Subcutaneous abdominal adipose tissue (tissue), 5 donors: ENCODE measurements at regions not wholly inside any gene's neighbourhood (a gene's known extent, or its start where the extent isn't known, plus 50 kb on each side); places are given as distances from the start of the nearest gene placed in this dataset.
A peak's percentile ranks its signal among the peaks of the same experiment; 100 is the strongest.
"Not testable (repeated sequence)": the region's sequence is repeated elsewhere in the genome, so short reads cannot be mapped to it uniquely, and the experiment has no call there.

Source experiments
- H3K27ac ChIP-seq: one replicate; pipeline ENCODE4 v1.7.0; 2013; ENCODE audit warnings: low read depth, mild to moderate bottlenecking, inconsistent platforms, low read length, moderate library complexity
- H3K27me3 ChIP-seq, 5 donors: one replicate each; pipeline ENCODE4 v1.7.0; 2013; ENCODE audit warnings: low read length in 5 of 5, inconsistent platforms in 1 of 5; ENCODE audit not compliant: control insufficient read depth in 5 of 5, insufficient read depth in 4 of 5
- H3K36me3 ChIP-seq, 5 donors: one replicate each; pipeline ENCODE4 v1.7.0; 2013; ENCODE audit warnings: low read length in 5 of 5; ENCODE audit not compliant: control insufficient read depth in 5 of 5, insufficient read depth in 5 of 5
- H3K4me1 ChIP-seq, 5 donors: one replicate each; pipeline ENCODE4 v1.7.0; 2013; ENCODE audit warnings: low read length in 5 of 5, mild to moderate bottlenecking in 3 of 5, moderate library complexity in 1 of 5; ENCODE audit not compliant: control insufficient read depth in 5 of 5, insufficient read depth in 5 of 5
- H3K4me3 ChIP-seq, 5 donors: one replicate each; pipeline ENCODE4 v1.7.0; 2013; ENCODE audit warnings: low read length in 5 of 5, low read depth in 1 of 5
- H3K9ac ChIP-seq, 5 donors: one replicate each; pipeline ENCODE4 v1.7.0; 2013; ENCODE audit warnings: low read length in 5 of 5, mild to moderate bottlenecking in 4 of 5, moderate library complexity in 3 of 5
- H3K9me3 ChIP-seq, 5 donors: one replicate each; pipeline ENCODE4 v1.7.0; 2013; ENCODE audit warnings: low read length in 5 of 5; ENCODE audit not compliant: control insufficient read depth in 5 of 5
- donor health status: healthy.
- donor health status: healthy.
- donor health status: healthy.
- donor health status: healthy.
- donor health status: healthy.

DNA sequence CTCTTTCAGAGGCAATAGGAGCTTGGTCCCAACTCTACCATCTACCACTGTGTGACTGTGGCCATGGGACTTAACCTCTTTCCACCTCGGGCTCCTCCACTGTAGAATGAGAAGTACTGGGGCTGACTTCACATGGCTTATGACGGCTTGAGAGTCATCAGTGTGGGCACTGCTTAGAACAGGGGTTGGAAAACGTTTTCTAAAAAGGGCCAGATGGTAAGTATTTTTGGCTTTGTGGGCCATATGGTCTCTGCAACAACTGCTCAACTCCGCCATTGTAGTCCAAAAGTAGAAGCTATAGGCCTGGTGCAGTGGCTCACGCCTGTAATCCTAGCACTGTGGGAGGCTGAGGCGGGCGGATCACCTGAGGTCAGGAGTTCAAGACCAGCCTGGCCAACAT, 69.2 kb upstream of the LTA4H start:
- no peak overlapping the region for H3K4me3 ChIP-seq
- H3K9ac ChIP-seq, result no peak overlapping the region
- H3K4me1 ChIP-seq, result peaks cover 0 to 45% (median 5%) of the 10 kb centered on the region in 5 donors
- no peaks in the 10 kb centered on the region for H3K9me3 ChIP-seq
- no peaks in the 10 kb centered on the region for H3K27me3 ChIP-seq
- no peaks in the 10 kb centered on the region for H3K36me3 ChIP-seq
- H3K27ac ChIP-seq, result no peak overlapping the region

DNA sequence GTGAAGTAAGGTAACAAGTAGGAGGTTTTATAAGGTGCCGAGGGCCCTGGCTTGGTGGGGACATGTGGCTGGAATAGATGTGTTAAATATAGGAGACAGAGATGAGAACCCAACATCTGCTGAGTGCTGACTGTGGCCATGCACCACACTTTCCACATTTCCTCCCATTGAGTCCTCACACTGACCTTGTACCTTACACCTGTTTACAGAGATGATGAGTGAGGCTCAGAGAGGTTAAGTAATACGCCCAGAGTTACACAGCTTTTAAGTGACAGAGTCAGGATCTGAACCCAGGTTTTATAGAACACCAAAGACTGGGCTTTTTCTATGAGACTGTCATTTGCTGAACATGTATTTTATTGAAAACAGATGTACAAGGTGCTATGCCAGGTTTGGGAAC, 70.8 kb upstream of the LTA4H start:
- Histone ChIP-seq H3K27me3 (no peaks in the 10 kb centered on the region), H3K9me3 (no peaks in the 10 kb centered on the region), H3K36me3 (no peaks in the 10 kb centered on the region), H3K27ac (no peak overlapping the region), H3K4me3 (no peak overlapping the region), H3K4me1 (peaks cover 0 to 34% (median 5%) of the 10 kb centered on the region in 5 donors), H3K9ac (no peak overlapping the region)

DNA sequence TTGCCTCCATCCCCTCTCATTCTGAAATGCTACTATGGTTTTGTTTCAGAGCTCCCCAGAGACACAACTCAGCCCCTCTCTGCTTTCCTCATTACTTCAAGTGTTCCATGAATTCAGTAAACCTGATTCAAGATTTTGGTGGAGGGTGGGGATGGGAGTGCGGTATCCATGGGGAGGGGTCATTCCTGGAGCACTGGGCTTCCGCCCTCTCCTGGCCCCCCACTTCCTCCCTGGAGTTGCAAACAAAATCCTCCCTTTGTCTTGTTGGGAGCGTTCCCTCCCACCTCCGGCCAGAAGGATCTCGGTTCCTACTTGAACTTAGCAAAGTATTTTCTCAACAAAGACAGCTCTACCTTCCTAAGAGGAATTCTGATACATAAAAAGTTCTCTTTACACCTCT, 71.8 kb upstream of the LTA4H start:
- Histone ChIP-seq H3K27ac (peak overlapping the region; percentile 64), H3K4me1 (peaks cover 0 to 33% (median 5%) of the 10 kb centered on the region in 5 donors), H3K9me3 (no peaks in the 10 kb centered on the region), H3K36me3 (no peaks in the 10 kb centered on the region), H3K9ac (no peak overlapping the region), H3K4me3 (no peak overlapping the region), H3K27me3 (no peaks in the 10 kb centered on the region)

DNA sequence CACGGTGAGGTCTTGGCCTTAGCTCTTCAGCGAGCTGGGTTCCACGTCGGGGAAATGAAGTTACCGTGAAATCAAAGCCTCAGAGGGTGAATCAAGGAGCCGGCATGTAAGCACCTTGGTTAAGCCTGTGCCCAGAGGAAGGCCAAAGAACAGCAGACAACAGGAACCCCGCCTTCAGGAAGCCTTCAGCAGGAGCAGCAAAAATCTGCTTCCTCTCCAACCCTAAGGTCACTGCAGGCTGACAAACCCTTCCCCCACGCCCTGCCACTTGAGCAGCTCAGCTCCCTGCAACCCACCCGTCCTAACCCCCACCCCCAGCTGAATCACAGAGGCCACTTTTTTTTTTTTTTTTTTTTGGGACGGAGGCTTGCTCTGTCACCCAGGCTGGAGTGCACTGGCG, 72.9 kb upstream of the LTA4H start:
- Histone ChIP-seq H3K27ac (peak overlapping the region; percentile 64), H3K36me3 (no peaks in the 10 kb centered on the region), H3K4me1 (peaks cover 0 to 31% (median 1%) of the 10 kb centered on the region in 5 donors), H3K9ac (peak overlapping the region in 1 of 5 donors; percentile 17), H3K9me3 (no peaks in the 10 kb centered on the region), H3K27me3 (no peaks in the 10 kb centered on the region), H3K4me3 (no peak overlapping the region)

DNA sequence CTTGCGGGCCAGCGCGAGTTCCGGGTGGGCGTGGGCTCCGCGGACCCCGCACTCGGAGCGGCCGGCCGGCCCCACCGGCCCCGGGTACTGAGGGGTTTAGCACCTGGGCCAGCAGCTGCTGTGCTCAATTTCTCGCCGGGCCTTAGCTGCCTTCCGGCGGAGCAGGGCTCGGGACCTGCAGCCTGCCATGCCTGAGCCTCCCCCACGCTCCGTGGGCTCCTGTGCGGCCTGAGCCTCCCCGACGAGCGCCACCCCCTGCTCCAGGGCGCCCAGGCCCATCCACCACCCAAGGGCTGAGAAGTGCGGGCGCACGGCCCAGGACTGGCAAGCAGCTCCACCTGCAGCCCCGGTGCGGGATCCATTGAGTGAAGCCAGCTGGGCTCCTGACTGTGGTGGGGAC, 73.6 kb upstream of the LTA4H start:
- peaks cover 0 to 29% (median 0%) of the 10 kb centered on the region in 5 donors for H3K4me1 ChIP-seq
- H3K9ac ChIP-seq, H3K9me3 ChIP-seq, H3K36me3 ChIP-seq, H3K27me3 ChIP-seq, H3K4me3 ChIP-seq, H3K27ac ChIP-seq: not testable (repeated sequence)

DNA sequence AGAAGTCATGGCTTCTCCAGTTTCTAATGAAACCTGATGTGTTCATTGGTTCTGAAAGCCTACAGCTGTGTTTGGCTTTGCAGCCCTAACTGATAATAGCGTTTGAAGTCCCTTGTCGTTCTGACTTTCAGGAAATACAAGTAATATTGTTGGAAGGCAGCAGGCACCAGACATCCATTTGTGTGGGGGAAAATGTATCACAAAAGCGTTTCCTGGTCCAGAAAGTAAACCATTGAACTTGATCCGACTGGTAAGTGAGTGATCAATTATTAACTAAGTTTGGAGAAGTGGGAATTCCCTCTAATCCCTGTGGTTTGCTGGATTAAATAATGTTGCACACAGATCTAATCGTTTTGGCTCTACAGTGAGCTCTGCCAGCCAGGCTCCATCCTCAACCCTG, 77.3 kb upstream of the LTA4H start:
- Histone ChIP-seq H3K9me3 (no peaks in the 10 kb centered on the region), H3K4me1 (peaks cover 0 to 14% (median 0%) of the 10 kb centered on the region in 5 donors), H3K4me3 (no peak overlapping the region), H3K9ac (no peak overlapping the region), H3K27ac (no peak overlapping the region), H3K27me3 (no peaks in the 10 kb centered on the region), H3K36me3 (no peaks in the 10 kb centered on the region)

DNA sequence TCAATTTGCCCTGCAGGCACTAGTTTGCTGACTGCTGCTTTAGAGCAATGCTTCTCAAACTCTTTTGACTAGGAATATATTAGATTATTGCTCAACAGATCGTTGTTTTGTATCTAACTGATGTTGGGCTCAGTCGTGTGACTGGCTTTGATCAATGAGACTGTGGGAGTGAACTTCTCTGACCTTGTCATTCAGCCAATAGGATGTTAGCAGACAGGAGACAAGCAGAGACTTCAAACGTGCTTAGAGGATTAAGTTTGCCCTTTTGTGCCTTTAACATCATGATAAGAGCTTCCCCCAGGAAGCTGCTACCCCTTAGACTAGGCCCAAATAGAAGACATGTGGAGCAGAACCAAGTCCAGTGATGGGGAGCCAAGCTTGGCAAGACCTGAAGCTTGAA, 76.7 kb upstream of the ELK3 start:
- Histone ChIP-seq H3K4me3 (no peak overlapping the region), H3K4me1 (peaks cover 0 to 15% (median 5%) of the 10 kb centered on the region in 5 donors), H3K9me3 (no peaks in the 10 kb centered on the region), H3K9ac (no peak overlapping the region), H3K36me3 (no peaks in the 10 kb centered on the region), H3K27ac (no peak overlapping the region), H3K27me3 (no peaks in the 10 kb centered on the region)

DNA sequence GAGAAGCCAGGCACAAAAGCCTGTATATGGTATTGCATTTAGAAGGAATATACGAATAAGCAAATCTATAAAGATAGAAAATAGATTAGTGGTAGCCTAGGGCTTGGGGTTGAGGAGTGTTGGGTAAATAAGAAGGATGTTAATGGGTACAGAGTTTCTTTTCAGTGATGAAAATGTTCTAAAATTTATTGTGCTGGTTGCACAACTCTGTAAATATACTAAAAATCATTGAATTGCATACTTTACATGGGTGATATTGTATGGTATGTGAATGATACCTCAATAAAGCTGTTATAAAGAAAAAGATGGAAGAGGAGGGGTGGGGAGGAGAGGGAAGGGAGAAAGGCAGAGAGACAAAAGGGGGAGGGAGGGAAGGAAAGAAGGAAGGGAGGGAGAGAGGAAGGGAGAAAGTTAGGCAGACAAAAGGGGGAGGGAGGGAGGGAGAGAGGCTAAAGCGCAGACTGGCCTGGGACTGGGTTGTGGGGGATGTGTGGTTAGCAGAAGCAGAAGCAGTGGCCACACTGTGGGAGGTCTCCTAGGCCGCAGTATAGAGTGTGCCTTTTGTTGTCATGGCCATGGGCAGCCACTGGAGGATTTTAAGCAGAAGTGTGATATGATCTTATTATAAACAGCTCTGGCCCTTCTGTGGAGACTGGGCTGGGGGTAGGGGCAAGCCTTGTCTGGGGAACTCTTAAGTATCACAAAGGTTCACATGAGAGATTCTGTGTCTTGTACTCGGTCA, 73.6 kb upstream of the ELK3 start:
- Histone ChIP-seq H3K27ac (no peak overlapping the region), H3K27me3 (no peaks in the 10 kb centered on the region), H3K9me3 (peaks cover 0 to 2% (median 0%) of the 10 kb centered on the region in 5 donors), H3K36me3 (no peaks in the 10 kb centered on the region), H3K4me3 (no peak overlapping the region), H3K9ac (no peak overlapping the region), H3K4me1 (peaks cover 0 to 10% (median 5%) of the 10 kb centered on the region in 5 donors)

DNA sequence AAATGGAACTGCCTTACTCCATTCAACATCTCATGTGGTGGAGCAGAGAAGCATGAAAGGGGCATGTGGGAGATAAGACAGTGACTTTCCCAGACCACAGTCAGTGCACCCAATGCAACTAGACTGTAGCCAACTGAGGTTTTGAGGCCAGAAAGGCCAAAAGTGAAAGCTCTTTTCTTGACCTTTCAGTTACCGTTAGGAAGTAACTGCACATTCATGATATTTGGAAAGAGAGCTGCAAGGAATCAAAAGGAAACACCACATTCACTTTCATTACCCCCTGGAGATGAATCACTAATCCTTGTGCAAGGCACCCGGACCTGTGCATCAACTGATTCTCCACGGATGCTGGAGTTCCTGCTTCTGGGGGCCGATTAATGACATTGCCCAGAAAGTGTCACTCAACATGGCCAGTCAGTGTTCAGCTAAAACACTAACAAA, 72.9 kb upstream of the ELK3 start:
- Histone ChIP-seq H3K27me3 (no peaks in the 10 kb centered on the region), H3K27ac (no peak overlapping the region), H3K4me1 (peaks cover 0 to 10% (median 5%) of the 10 kb centered on the region in 5 donors), H3K36me3 (no peaks in the 10 kb centered on the region), H3K9ac (no peak overlapping the region), H3K9me3 (peaks cover 0 to 2% (median 0%) of the 10 kb centered on the region in 5 donors), H3K4me3 (no peak overlapping the region)

DNA sequence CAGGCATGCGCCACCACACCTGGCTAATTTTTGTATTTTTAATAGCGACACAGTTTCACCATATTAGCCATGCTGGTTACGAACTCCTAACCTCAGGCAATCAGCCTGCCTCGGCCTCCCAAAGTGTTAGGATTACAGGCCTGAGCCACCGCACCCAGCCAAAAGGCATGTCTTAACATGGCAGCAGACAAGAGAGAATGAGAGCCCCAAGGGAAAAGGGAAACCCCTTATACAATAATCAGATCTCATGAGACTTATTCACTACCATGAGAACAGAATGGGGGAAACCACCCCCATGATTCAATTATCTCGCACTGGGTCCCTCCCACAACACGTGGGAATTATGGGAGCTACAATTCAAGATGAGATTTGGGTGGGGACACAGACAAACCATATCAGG, 65.9 kb upstream of the ELK3 start:
- not testable (repeated sequence) for H3K4me3 ChIP-seq, H3K27ac ChIP-seq, H3K9ac ChIP-seq, H3K27me3 ChIP-seq, H3K36me3 ChIP-seq, H3K4me1 ChIP-seq, H3K9me3 ChIP-seq
